Glomerular endothelial cell (primary cell): ENCODE measurements at regions not wholly inside any gene's neighbourhood (a gene's known extent, or its start where the extent isn't known, plus 50 kb on each side); places are given as distances from the start of the nearest gene placed in this dataset.

ENCODE experiments used
- DNase-seq: peaks from one replicate; pipeline ENCODE4 v3.0.0-alpha.2; 2011; ENCODE audit warnings: low read depth, low spot score; ENCODE audit errors: extremely low read depth

- DNase-seq = no peak
Observed at GRCh38 chr3:117282566-117282965, 573.0 kb downstream of the TUSC7 start.

DNA sequence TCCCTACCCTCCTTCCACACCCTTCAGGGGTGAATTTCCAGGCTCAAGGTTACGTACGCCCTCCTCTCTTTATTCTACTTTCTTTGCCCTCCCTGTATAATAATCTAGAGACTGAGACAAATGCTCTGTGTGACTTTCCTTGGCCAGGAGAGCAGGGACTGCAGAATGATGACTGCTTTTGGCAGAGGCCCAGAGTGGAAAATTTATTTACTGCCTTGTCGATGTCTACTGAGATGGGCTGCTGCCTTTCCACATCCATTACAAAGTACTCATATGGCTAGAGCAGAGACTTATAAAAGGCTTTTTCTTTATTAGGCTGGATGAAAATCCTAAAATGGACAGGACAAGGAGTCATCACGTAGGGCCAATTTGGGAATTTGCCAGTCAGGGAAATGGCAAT, 576.2 kb downstream of the TUSC7 start:
- no peak for DNase-seq

- DNase-seq = no peak
Observed at GRCh38 chr3:117286488-117286887, 576.9 kb downstream of the TUSC7 start.

DNA sequence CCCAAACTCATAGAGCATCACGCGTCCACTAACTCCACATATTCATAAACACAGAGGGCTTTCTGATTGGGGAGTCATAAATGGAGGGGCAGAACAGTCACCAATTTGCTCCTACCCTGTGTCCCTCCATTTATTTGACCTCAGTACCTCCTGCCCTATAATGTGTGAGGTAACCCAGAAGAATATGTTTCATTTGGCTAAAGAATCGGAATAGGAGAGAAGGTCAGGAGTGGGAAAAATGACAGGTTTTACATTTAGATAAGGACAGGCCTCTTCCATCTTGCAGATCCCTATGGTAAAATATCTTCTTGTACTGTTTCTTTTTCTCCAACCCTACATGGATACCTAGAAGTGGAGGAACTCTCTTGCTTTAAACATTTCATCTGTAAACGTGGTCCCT, 578.0 kb downstream of the TUSC7 start:
- no peak for DNase-seq

GRCh38 chr3:117291476-117291875, 581.9 kb downstream of the TUSC7 start:
- no peak for DNase-seq

GRCh38 chr3:117297065-117297464, 587.5 kb downstream of the TUSC7 start:
- no peak for DNase-seq

- DNase-seq = no peak
Observed at GRCh38 chr3:117297541-117297940, 588.0 kb downstream of the TUSC7 start.

DNA sequence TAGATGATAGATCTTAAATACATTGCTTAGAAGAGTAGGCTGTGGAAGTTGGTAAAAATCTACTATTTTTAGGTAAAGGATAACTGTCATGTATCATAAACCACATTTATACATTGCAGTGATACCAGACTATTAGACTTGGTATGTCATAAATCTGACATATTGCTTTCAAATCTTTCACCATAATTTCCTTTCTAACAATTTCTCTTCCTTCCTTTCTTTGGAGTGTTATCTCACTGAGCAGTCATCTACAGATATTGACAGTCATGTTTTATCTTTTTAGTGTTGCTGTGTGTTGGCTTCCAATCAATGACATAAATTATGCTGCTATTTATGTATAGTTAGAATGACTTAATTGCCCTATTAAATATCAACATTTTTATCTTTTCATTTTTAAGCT, 588.7 kb downstream of the TUSC7 start:
- DNase-seq = no peak

- DNase-seq = no peak
Observed at GRCh38 chr3:117302428-117302827, 592.8 kb downstream of the TUSC7 start.

DNA sequence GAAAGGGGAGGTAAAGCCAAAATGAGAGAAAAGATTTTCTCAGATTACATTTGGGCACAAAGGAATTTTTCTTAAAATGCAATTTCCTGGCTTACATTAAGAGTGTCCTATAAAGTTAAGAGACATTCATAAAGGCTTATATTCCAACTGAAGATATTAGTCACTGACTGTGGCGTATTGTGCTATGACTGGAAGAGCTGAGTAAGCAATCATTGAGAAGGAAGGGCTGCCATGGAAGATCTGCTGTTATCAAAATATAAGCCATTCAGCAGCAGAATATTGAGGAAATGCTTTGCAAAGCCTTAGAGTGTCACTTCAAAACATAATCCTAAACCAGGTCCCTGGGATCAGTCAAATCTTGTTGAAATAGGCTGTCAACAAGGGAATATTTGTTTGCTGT, 593.9 kb downstream of the TUSC7 start:
- no peak for DNase-seq

DNA sequence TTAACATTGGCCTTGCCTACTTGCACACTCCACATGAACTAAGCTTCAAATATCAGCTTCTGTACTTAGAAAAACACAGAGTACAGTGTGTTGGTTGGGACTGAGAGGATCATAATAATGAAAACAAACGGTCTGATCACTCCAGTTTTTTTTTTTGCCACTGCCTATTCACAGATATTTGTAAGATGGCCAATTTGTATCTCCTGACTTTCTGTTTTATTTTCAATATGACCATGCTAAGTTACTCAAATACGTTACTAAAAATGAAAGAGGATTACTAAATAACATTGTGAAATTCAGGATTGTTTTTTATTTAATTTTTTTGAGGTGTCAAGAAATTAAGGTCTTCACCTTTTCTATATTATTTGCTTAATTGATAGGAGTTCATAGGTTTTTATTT, 595.1 kb downstream of the TUSC7 start:
- DNase-seq = no peak

- no peak for DNase-seq
Observed at GRCh38 chr3:117305681-117306080, 596.1 kb downstream of the TUSC7 start.

GRCh38 chr3:117306299-117306698, 596.7 kb downstream of the TUSC7 start:
- no peak for DNase-seq

- DNase-seq = no peak
Observed at GRCh38 chr3:117308353-117308752, 598.8 kb downstream of the TUSC7 start.

- DNase-seq = no peak
Observed at GRCh38 chr3:117308756-117309155, 599.2 kb downstream of the TUSC7 start.

DNA sequence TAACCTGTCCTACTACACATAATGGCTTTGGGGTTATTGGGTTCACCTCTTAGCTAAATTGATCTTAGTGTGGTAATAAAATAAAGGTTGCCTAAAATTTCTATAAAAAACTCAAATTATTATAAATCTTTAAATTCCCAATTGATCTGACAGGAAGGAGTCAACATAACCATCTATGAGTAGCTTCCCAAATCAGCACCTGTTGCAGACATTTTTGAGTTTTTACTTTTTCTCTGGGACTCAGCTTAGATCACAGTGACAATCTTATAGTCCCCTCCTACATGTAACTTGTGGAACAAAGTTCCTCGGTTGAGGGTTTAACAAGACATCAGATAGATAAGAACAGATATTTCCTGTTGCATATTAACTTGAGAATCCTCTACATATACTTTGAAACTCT, 601.0 kb downstream of the TUSC7 start:
- no peak for DNase-seq

DNA sequence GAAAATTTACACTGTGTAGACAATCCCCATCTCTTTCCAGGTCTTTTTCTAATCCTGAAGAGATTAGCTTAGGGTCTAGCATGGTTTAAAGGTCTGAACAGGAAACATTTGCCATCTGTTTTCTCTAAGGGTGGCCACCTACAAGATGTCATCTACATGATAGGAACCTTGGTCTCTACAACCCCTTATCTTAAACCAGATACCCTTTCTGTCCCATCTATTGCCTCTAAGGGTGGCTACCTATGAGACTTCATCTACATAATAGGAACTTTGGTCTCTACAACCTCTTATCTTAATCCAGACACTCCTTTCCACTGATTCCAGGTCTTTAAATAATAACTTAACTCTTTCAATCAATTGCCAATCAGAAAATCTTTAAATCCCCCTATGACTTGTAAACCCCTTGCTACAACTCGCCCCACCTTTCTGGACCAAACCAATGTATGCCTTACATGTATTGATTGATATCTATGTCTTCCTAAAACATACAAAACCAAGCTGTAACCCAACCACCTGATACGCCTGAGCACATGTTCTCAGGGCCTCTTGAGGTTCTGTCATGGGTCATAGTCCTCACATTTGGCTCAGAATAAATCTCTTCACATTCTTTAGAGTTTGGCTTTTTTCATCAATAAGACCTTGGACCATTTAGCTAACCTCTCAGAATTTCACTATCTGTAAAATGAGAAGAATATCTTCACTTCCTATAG, 605.0 kb downstream of the TUSC7 start:
- no peak for DNase-seq

GRCh38 chr3:117322866-117323265, 613.3 kb downstream of the TUSC7 start:
- DNase-seq = no peak

GRCh38 chr3:117346901-117347300, 637.3 kb downstream of the TUSC7 start:
- no peak for DNase-seq

DNA sequence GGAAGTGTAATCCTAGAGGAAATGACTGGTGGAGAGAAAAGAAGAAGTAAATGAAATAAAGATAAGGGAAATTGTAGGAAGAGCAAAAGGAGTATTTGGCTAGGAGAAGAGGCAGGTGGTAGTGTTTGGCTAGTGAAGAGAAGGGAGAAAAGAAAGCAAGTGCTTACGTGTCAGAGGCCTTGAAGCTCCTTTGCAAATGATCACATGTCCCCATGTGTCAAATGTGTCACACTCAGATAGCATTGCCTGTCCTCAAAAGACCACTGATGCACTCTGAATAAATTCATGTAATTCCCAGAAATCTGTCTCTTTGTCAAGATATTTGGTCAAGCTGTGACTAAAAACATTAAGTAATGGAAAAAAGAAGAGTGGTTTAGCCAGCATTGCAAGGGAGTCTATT, 639.3 kb downstream of the TUSC7 start:
- no peak for DNase-seq

DNA sequence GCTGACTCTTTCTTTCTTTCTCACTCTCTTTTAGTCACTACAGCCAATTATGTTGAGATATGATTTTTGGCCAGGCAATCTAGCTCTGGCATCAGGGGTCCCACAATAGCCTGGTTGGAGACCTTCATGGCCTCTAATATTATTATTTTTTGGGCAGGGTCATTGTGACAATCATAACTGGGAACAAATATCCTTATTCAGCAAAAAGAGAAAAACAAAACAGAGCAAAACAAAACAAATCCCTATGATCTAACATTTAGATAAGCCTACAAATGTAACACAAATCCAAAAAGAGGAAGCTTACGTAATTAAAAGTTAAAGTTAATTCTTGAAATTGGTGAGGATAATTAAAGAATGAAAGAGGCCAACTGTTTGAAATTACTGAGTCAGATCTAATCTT, 640.0 kb downstream of the TUSC7 start:
- no peak for DNase-seq

DNA sequence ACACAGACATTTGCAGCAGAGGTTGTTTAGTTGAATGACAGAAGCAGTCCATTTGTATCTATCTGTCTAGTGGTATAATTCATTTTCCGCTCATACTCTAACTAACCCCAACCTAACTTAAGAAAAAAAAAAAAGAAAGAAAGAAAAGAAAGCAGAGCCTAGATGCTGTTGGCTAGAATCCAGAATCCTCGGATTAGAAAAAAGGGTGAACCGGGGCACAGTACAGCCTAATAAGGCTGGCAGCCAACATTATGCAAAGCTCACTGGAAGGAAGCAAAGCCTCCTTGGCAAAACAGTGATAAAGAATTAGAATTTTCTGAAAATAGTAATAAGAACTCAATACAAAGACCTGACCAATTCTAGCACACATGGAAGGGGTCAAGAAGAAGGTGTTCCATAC, 640.8 kb downstream of the TUSC7 start:
- no peak for DNase-seq

- no peak for DNase-seq
Observed at GRCh38 chr3:117355566-117355965, 646.0 kb downstream of the TUSC7 start.
